ENCODE measurements at regions not wholly inside any gene's neighbourhood (a gene's known extent, or its start where the extent isn't known, plus 50 kb on each side); places are given as distances from the start of the nearest gene placed in this dataset.

GRCh38 chr15:38130205-38130567, 122.5 kb upstream of the SPRED1 start:
- TF ChIP-seq CTCF (IDR thresholded peaks at IDR 0.05) = no peak
- TF ChIP-seq POLR2AphosphoS5 (IDR thresholded peaks at IDR 0.05) = no peak
- no peak for TF ChIP-seq POLR2A (IDR thresholded peaks at IDR 0.05)

Measured in suprapubic skin (tissue), 4 donors.